ENCODE measurements at regions not wholly inside any gene's neighbourhood (a gene's known extent, or its start where the extent isn't known, plus 50 kb on each side); places are given as distances from the start of the nearest gene placed in this dataset. TPM values are rescaled to one million over a fixed set of nuclear protein-coding genes. Genes with fewer than 3 reads are reported as not detected.
A peak's percentile ranks its signal among the peaks of the same experiment; 100 is the strongest.

GRCh38 chr20:43243672-43244269, 54.1 kb upstream of the PTPRT start:
- H3K4me2 ChIP-seq (ENCODE audit: low read length) = no peak overlapping the region
- H3K79me2 ChIP-seq (ENCODE audit: insufficient read depth, low read depth, low read length) = no peaks in the 10 kb centered on the region
- H3K9me3 ChIP-seq (ENCODE audit: low read length) = no peaks in the 10 kb centered on the region
- DNase-seq (ENCODE audit: low spot score) = peak; percentile 14
- ChIA-PET CTCF (ENCODE audit: unreplicated experiment) (no interaction called here), POLR2A (no interaction called here)
- H4K20me1 ChIP-seq (ENCODE audit: insufficient read depth, low read length) = no peaks in the 10 kb centered on the region
- no peaks in the 10 kb centered on the region for H3K4me1 ChIP-seq (ENCODE audit: insufficient read depth, low read length, poor library complexity, severe bottlenecking)
- H3K9me2 ChIP-seq (ENCODE audit: insufficient read depth, low read length) = no peaks in the 10 kb centered on the region
- H3K27ac ChIP-seq (ENCODE audit: low read depth, low read length, poor library complexity, severe bottlenecking) = no peak overlapping the region
- H2AFZ ChIP-seq (ENCODE audit: low read length) = no peak overlapping the region
- intact Hi-C loops (cut with micrococcal nuclease; ENCODE audit: unreplicated experiment) = no loop called here
- TF ChIP-seq EZH2phosphoT487 (IDR thresholded peaks at IDR 0.05; ENCODE audit: borderline replicate concordance, low read depth, low read length) (no peak), CTCF (conservative IDR thresholded peaks at IDR 0.05; ENCODE audit: low read length) (peak; percentile 57)
- BruUV-seq (replicated peaks) = no TSS peak
- no peaks in the 10 kb centered on the region for H3K36me3 ChIP-seq (ENCODE audit: insufficient read depth, low read length)
- no peak overlapping the region for H3K4me3 ChIP-seq (ENCODE audit: low read depth, low read length, poor library complexity, severe bottlenecking)

DNA sequence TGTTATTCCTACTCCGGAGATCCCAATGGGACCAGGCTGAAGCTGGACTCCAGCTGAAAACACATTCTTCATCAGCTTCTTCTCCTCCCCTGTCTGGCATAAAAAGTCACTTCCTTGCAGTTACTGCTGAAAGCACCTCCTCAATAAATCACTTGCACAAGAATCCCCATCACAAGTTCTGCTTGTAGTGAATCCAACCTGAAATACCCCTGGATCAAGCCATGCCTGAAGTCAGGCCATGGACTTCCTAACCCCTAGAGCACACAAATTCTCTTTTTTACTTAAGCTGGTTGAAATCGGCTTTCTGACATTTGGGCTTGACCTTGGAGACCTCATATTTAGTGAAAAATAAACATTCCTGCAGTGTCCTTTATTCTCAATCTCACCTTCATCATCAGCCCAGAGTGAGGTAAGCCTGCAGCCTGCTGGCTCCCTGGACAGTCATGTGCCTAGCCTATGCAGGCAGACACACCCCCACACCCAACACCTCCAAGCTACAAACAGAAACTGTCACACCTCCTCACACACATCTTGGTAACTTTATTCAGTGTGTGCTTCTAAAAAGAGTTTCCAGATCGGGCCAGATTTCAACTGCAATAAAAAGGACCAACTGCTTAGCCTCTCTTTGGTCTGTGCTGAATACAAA, 51.5 kb upstream of the PTPRT start:
- H3K27ac ChIP-seq (ENCODE audit: low read depth, low read length, poor library complexity, severe bottlenecking) = no peak overlapping the region
- H3K9me3 ChIP-seq (ENCODE audit: low read length) = no peaks in the 10 kb centered on the region
- H2AFZ ChIP-seq (ENCODE audit: low read length) = no peak overlapping the region
- H3K79me2 ChIP-seq (ENCODE audit: insufficient read depth, low read depth, low read length) = no peaks in the 10 kb centered on the region
- ChIA-PET CTCF (ENCODE audit: unreplicated experiment) (no interaction called here), POLR2A (no interaction called here)
- TF ChIP-seq CTCF (conservative IDR thresholded peaks at IDR 0.05; ENCODE audit: low read length) = no peak
- TF ChIP-seq EZH2phosphoT487 (IDR thresholded peaks at IDR 0.05; ENCODE audit: borderline replicate concordance, low read depth, low read length) = no peak
- no TSS peak for BruUV-seq (replicated peaks)
- no peaks in the 10 kb centered on the region for H3K36me3 ChIP-seq (ENCODE audit: insufficient read depth, low read length)
- intact Hi-C loops (cut with micrococcal nuclease; ENCODE audit: unreplicated experiment) = no loop called here
- no peaks in the 10 kb centered on the region for H3K4me1 ChIP-seq (ENCODE audit: insufficient read depth, low read length, poor library complexity, severe bottlenecking)
- no peak overlapping the region for H3K4me3 ChIP-seq (ENCODE audit: low read depth, low read length, poor library complexity, severe bottlenecking)
- H3K4me2 ChIP-seq (ENCODE audit: low read length) = no peak overlapping the region
- H4K20me1 ChIP-seq (ENCODE audit: insufficient read depth, low read length) = no peaks in the 10 kb centered on the region
- H3K9me2 ChIP-seq (ENCODE audit: insufficient read depth, low read length) = no peaks in the 10 kb centered on the region
- no peak for DNase-seq (ENCODE audit: low spot score)

Small RNAs in the stretch of these regions (small RNA-seq; reads per million reads assigned to genes)
- not detected for gene RF00426
